ENCODE measurements at regions not wholly inside any gene's neighbourhood (a gene's known extent, or its start where the extent isn't known, plus 50 kb on each side); places are given as distances from the start of the nearest gene placed in this dataset.

GRCh38 chr13:33493672-33494365 is 208.3 kb upstream of the STARD13 start:
- Histone ChIP-seq H2AFZ (ENCODE audit: insufficient read depth, low read depth, low read length, poor library complexity, severe bottlenecking) (no peak overlapping the region), H3K4me2 (replicated peaks; ENCODE audit: low read depth, low read length, poor library complexity, severe bottlenecking) (no peak overlapping the region), H3K9ac (ENCODE audit: low read length) (no peak overlapping the region), H3K9me3 (ENCODE audit: control extremely low read depth in 1 of 3, control insufficient read depth in 2 of 3, insufficient read depth in 1 of 3, low read length in 2 of 3) (no peaks in the 10 kb centered on the region), H3K36me3 (replicated peaks in 1 of 2; ENCODE audit: control extremely low read depth in 1 of 2, control insufficient read depth in 1 of 2, extremely low read depth in 1 of 2, insufficient read depth in 2 of 2, low read length in 1 of 2) (no peaks in the 10 kb centered on the region), H3K27me3 (replicated peaks in 1 of 4; ENCODE audit: control extremely low read depth in 1 of 4, control insufficient read depth in 3 of 4, insufficient read depth in 4 of 4, low read length in 3 of 4) (no peaks in the 10 kb centered on the region), H3K27ac (ENCODE audit: low read length in 2 of 2) (no peak overlapping the region), H3K4me3 (ENCODE audit: control extremely low read depth in 1 of 5, extremely low read depth in 1 of 5, insufficient read depth in 1 of 5, low read depth in 2 of 5, low read length in 4 of 5) (no peak overlapping the region), H3K79me2 (ENCODE audit: control insufficient read depth, insufficient read depth, low read length) (no peaks in the 10 kb centered on the region), H3K4me1 (ENCODE audit: control insufficient read depth in 2 of 2, insufficient read depth in 2 of 2, low read length in 2 of 2) (peaks cover 0 to 10% of the 10 kb centered on the region in 2 donors), H4K20me1 (ENCODE audit: control insufficient read depth, insufficient read depth, low read length, poor library complexity, severe bottlenecking) (no peaks in the 10 kb centered on the region)
- Mint-ChIP-seq H3K4me1 (peaks cover 14% of the 10 kb centered on the region), H3K4me3 (no peak overlapping the region), H3K27ac (no peak overlapping the region), H3K9me3 (ENCODE audit: insufficient read depth) (no peaks in the 10 kb centered on the region), H3K27me3 (no peaks in the 10 kb centered on the region)
- DNase-seq, result no peak
- CTCF ChIA-PET, result interaction anchor here (0.6 kb wide), 1 partner anchor 564 kb away, joined by 3 read pairs; no protein-coding TSS in a partner anchor
- no peak for ATAC-seq (ENCODE audit: low read depth)
- POLR2A ChIA-PET, result no interaction called here
- TF ChIP-seq CTCF (IDR thresholded peaks at IDR 0.05) (no peak), EZH2 (IDR thresholded peaks at IDR 0.05; ENCODE audit: borderline replicate concordance, insufficient read depth, low read depth, low read length, poor library complexity, severe bottlenecking) (no peak)
- intact Hi-C loops (cut with micrococcal nuclease), result no loop called here
- 87% methylated on average over 6 of the region's 6 CpGs for WGBS (ENCODE audit: insufficient coverage)

GRCh38 chr13:33494596-33495204 is 209.1 kb upstream of the STARD13 start:
- CTCF ChIA-PET, result no interaction called here
- Mint-ChIP-seq H3K27ac (peak overlapping the region; percentile 1), H3K4me3 (peak overlapping the region; percentile 5)

More at GRCh38 chr13:33494596-33495204, 209.1 kb upstream of the STARD13 start:
- no peaks in the 10 kb centered on the region for H3K27me3 Mint-ChIP-seq
- POLR2A ChIA-PET, result no interaction called here
- H3K27me3 ChIP-seq (replicated peaks in 1 of 4; ENCODE audit: control extremely low read depth in 1 of 4, control insufficient read depth in 3 of 4, insufficient read depth in 4 of 4, low read length in 3 of 4), result no peaks in the 10 kb centered on the region
- H2AFZ ChIP-seq (ENCODE audit: insufficient read depth, low read depth, low read length, poor library complexity, severe bottlenecking), result no peak overlapping the region
- no peak for ATAC-seq (ENCODE audit: low read depth)
- 78% methylated on average over 4 of the region's 4 CpGs for WGBS (ENCODE audit: insufficient coverage)
- peak overlapping the region; percentile 18 for H3K4me2 ChIP-seq (replicated peaks; ENCODE audit: low read depth, low read length, poor library complexity, severe bottlenecking)
- no peak for DNase-seq
- no peaks in the 10 kb centered on the region for H3K79me2 ChIP-seq (ENCODE audit: control insufficient read depth, insufficient read depth, low read length)
- no peak overlapping the region for H3K9ac ChIP-seq (ENCODE audit: low read length)
- no peaks in the 10 kb centered on the region for H3K9me3 ChIP-seq (ENCODE audit: control extremely low read depth in 1 of 3, control insufficient read depth in 2 of 3, insufficient read depth in 1 of 3, low read length in 2 of 3)
- no peaks in the 10 kb centered on the region for H3K36me3 ChIP-seq (replicated peaks in 1 of 2; ENCODE audit: control extremely low read depth in 1 of 2, control insufficient read depth in 1 of 2, extremely low read depth in 1 of 2, insufficient read depth in 2 of 2, low read length in 1 of 2)
- no peaks in the 10 kb centered on the region for H3K9me3 Mint-ChIP-seq (ENCODE audit: insufficient read depth)
- no peak overlapping the region for H3K27ac ChIP-seq (ENCODE audit: low read length in 2 of 2)
- intact Hi-C loops (cut with micrococcal nuclease), result no loop called here
- H3K4me3 ChIP-seq (ENCODE audit: control extremely low read depth in 1 of 5, extremely low read depth in 1 of 5, insufficient read depth in 1 of 5, low read depth in 2 of 5, low read length in 4 of 5), result no peak overlapping the region
- no peak for TF ChIP-seq CTCF (IDR thresholded peaks at IDR 0.05)
- no peak for TF ChIP-seq EZH2 (IDR thresholded peaks at IDR 0.05; ENCODE audit: borderline replicate concordance, insufficient read depth, low read depth, low read length, poor library complexity, severe bottlenecking)
- H4K20me1 ChIP-seq (ENCODE audit: control insufficient read depth, insufficient read depth, low read length, poor library complexity, severe bottlenecking), result no peaks in the 10 kb centered on the region
- H3K4me1 Mint-ChIP-seq, result peaks cover 14% of the 10 kb centered on the region
- H3K4me1 ChIP-seq (ENCODE audit: control insufficient read depth in 2 of 2, insufficient read depth in 2 of 2, low read length in 2 of 2), result peaks cover 0 to 10% of the 10 kb centered on the region in 2 donors

All from B cell (primary cell).